Endothelial cell of umbilical vein (primary cell): ENCODE measurements at regions not wholly inside any gene's neighbourhood (a gene's known extent, or its start where the extent isn't known, plus 50 kb on each side); places are given as distances from the start of the nearest gene placed in this dataset.

Experiments used
- EZH2 ChIP-seq: IDR thresholded peaks from 2 replicates; pipeline ENCODE4 v1.6.1; 2012; ENCODE audit warnings: borderline replicate concordance, low read depth, mild to moderate bottlenecking, moderate library complexity, low read length, inconsistent platforms; ENCODE audit not compliant: severe bottlenecking
- JUN ChIP-seq: IDR thresholded peaks from 2 replicates; pipeline ENCODE4 v1.6.1; 2011; ENCODE audit warnings: borderline replicate concordance, low read depth; ENCODE audit not compliant: insufficient read length, insufficient read depth
- MAX ChIP-seq: IDR thresholded peaks from 2 replicates; pipeline ENCODE4 v1.6.1; 2011; ENCODE audit not compliant: insufficient read depth, insufficient read length
- MYC ChIP-seq: IDR thresholded peaks from one replicate; pipeline ENCODE4 v1.6.1; 2011; ENCODE audit warnings: mild to moderate bottlenecking, low read depth, low read length
- POLR2A ChIP-seq: IDR thresholded peaks from 2 replicates; pipeline ENCODE4 v1.6.1; 2012; ENCODE audit warnings: low read depth, mild to moderate bottlenecking, control low read depth, low read length
- TF ChIP-seq, protein P1 (sequence below), 2 donors: IDR thresholded peaks; 1 replicate in 1 of 2; 2 replicates in 1 of 2; pipeline ENCODE4 v1.5.1; 2011; ENCODE audit warnings: low read length in 2 of 2, mild to moderate bottlenecking in 2 of 2, moderate library complexity in 2 of 2, control low read depth in 1 of 2, inconsistent platforms in 1 of 2, low read depth in 1 of 2; ENCODE audit not compliant: insufficient read depth in 1 of 2; ENCODE audit errors: extremely low read depth in 1 of 2

GRCh38 chr18:64259871-64260270, 111.0 kb upstream of the LINC00305 start:
- TF ChIP-seq, protein P1, sequence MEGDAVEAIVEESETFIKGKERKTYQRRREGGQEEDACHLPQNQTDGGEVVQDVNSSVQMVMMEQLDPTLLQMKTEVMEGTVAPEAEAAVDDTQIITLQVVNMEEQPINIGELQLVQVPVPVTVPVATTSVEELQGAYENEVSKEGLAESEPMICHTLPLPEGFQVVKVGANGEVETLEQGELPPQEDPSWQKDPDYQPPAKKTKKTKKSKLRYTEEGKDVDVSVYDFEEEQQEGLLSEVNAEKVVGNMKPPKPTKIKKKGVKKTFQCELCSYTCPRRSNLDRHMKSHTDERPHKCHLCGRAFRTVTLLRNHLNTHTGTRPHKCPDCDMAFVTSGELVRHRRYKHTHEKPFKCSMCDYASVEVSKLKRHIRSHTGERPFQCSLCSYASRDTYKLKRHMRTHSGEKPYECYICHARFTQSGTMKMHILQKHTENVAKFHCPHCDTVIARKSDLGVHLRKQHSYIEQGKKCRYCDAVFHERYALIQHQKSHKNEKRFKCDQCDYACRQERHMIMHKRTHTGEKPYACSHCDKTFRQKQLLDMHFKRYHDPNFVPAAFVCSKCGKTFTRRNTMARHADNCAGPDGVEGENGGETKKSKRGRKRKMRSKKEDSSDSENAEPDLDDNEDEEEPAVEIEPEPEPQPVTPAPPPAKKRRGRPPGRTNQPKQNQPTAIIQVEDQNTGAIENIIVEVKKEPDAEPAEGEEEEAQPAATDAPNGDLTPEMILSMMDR (IDR thresholded peaks at IDR 0.05; ENCODE audit: extremely low read depth in 1 of 2, insufficient read depth in 1 of 2, low read depth in 1 of 2, low read length in 2 of 2), result no peak
- no peak for TF ChIP-seq EZH2
- TF ChIP-seq MYC, result no peak
- no peak for TF ChIP-seq POLR2A
- TF ChIP-seq JUN, result no peak
- TF ChIP-seq MAX, result no peak
